Fibroblast of skin of scalp (primary cell): ENCODE measurements at regions not wholly inside any gene's neighbourhood (a gene's known extent, or its start where the extent isn't known, plus 50 kb on each side); places are given as distances from the start of the nearest gene placed in this dataset.

Source experiments
- DNase-seq: peaks from one replicate; pipeline ENCODE4 v3.0.0-alpha.2; 2013

GRCh38 chr9:90948156-90948555 lies 146.5 kb downstream of the SYK start:
- no peak for DNase-seq

GRCh38 chr9:90950600-90950999 lies 149.0 kb downstream of the SYK start:
- DNase-seq, result peak; percentile 28

DNA sequence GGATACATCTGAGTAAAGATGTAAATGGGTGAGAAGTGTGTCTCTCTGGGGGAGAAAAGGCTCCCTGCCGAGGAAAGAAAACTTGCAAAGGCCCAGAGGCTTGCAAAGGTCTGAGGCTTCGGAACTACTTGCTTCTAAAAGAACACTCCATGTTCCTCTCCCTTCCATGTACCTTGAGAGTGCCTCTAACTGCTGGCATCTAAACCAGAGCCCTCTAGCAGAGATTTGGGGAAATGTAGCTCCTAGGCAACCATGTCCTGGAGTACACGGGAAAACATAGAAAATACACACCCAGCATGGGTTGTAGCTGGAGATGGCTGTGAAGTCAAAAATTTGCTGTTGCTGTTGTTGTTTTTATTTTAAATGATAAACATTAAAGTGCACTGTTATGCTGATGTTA lies 151.6 kb downstream of the SYK start:
- DNase-seq, result no peak

- no peak for DNase-seq
These were observed 152.2 kb downstream of the SYK start for GRCh38 chr9:90953805-90954204.

GRCh38 chr9:90956026-90956810 lies 154.6 kb downstream of the SYK start:
- peak; percentile 83 for DNase-seq

DNA sequence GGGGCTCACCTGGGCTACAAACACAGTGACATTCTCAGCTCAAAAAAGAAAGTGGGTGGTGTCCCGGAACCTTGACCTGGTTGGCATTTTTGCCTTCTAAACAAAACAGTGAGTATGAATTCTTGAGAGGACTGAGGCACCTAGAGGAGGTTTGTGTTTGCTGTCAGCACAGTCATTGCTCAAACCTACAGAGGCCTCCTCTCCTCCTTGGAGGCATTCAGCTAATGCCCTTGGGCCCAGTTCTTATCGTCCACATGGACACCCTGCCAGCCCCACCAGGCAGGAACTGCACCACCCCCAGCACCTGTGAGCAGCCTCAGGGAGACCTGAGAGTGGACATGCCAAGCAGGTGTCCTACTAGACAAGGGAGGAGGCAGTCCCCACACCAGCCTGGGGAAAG lies 156.7 kb downstream of the SYK start:
- DNase-seq, result no peak

DNA sequence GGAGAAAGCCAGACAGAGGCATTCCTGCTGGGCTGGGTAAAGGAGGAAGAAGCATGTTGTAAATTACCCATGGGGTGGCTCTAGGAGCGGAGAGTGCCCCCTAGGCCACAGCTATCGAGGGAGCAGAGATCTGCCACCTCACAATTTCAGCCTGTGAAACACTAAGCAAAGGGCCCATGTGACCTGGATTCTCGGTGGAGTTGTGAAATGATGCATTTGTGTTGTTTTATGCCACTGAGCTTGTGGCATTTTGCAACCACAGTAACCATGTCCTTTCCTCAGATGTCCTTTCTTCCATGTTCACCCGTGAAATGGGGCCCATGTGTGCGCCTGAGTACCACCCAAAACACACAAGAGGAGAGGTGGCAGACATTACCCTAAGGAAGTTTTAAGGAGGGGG lies 159.3 kb downstream of the SYK start:
- no peak for DNase-seq

DNA sequence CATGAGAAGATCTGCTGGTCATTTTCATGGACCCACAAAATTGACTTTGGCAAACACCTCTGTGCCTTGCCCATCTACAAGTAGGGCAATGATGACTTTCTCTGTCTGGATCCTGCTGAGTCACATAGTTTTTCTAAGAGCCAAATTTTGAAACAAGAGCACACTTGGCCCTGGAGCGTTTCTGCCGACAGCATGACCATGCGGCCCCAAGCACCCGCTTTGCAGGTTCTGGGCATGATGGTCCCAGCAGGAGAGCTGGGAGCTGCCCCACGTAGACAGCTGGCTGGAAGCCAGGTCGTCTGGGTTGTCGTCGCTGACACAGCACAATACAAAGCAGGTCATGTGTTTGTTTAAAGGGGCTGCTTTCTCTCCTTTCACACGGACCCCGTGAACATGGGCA lies 159.8 kb downstream of the SYK start:
- peak; percentile 74 for DNase-seq

DNA sequence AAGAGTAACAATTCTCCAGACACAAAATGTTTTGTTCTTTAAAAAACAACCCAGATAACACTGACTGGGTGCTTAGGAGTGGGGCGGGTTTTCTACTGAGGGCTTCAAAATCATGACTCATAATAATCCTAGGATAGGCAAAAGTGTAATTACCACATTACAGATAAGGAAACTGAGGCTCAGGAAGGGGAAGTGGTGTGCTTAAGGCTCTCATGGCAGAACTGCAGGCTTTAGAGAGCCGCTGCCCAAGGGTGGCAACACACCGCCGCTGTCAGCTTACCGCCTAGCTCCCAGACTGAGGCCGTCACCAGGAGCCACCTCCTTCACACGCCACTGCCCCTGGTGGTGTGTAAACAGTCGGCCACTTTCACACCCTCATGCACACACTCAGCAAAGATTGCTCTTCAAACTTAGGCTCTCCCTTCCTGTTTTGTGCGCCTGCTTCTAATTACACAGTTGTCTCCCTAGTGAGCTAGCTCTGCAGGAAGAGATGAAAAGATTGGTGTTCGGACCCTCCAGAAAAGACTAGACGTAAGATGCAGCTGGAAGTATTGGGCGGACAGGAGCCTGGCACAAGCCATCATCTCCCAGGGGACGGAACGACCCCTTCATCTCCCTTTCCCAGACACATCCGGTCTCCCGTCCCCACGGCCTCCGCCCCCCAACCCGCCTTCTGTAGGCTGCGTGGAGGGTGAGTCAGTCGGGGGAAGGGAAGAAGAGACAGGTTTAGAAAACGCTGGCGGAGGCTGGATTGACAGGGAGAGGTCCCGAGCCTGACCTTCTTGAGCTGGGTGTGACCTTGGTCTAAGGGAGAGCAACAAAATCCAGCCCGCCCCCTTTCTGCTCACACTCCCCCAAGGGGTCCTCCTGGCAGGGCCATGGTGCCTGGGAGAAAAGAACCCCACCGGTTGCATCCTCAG lies 162.7 kb downstream of the SYK start:
- DNase-seq, result peak; percentile 54

- DNase-seq, result peak; percentile 84
These were observed 163.8 kb downstream of the SYK start for GRCh38 chr9:90965226-90966030.

DNA sequence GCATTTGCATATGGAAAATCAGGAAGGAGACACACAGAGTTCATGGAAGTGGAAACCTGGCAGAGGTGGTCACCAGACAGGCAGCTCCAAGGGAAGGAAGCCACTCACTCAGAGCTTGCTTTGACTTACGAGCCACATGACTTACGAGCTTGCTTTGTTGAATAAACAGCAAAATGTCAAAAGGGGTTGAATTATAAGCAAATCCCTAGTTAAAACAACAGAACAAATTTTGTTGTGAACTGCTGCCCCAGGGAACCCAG lies 164.3 kb downstream of the SYK start:
- no peak for DNase-seq

DNA sequence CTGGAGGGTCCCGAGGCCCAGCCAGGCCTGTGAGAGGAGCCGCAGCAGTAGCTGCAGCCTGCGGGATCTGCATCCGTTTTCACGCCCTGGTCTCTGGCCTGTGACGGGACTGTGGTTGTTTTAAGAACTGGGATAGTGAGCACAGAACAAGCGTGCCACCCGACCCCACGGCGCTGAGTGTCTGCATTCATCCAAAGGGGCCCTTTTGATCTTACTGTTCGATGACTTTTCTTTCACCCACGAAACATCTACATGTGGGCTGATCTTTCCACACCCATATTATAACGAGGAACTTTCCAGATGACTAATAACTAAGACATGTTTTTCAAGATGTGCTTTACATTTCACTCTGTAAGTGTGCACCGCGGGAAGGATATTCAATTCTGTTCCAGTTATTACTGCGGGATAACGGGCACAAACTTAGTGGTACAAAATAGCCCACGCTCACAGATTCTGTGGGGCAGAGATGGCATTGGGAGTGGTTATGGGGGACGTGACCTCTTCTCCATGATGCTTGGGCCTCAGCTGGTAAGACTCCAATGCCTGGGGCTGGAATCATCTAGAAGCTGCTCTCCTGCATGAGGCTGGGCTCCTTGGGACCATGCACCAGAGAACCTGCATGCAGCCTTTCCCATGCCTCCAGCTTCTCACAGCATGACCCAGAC lies 165.0 kb downstream of the SYK start:
- peak; percentile 83 for DNase-seq

DNA sequence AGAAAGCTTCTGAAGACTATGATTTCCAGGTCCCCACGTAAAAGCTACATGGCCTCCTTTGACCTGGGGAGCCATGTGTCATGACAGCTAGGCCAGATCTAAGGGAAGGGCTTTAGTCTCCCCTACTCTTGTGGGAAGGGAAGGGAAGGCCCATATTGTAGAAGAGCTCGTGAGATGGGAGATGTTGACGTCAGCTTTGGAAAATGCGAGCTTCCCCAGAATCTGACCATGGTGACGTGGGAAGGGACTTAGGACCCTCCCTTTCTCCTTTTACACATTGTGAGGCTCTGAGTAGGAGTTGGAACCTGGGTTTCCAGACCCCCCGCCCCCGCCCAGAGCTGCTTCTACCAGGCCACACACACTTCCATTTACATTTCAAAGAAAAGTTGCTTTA lies 165.5 kb downstream of the SYK start:
- peak; percentile 76 for DNase-seq

DNA sequence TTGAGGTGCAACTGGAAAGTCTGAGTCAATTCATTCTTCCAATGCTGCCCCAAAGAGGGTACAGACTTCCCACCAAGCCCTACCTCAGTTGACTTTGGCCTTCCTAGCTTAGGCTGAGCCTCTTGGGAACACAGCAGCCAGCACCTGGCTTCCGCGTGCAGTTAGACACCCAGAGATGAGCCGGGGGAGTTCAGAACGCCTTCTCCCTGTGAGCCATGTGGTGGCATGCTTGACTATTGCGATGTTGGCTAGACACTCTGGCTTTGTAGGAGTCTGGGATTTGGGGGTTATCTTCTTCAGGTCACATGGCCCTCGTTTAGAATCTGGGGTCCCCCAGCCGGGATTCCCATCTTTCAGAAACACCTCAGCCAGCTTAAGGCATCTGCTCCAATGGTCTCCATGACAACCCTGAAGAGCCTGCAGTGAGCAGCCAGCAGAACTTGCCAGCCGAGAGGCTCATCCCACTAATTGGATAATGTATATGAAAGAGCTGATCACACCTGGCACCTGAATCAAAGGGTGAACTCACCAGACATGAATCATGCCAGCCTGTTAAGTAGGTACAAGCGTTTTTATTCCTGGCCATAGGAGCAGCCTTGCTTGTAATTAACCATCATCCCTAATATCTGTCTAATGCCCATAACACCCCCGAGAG lies 167.5 kb downstream of the SYK start:
- no peak for DNase-seq

DNA sequence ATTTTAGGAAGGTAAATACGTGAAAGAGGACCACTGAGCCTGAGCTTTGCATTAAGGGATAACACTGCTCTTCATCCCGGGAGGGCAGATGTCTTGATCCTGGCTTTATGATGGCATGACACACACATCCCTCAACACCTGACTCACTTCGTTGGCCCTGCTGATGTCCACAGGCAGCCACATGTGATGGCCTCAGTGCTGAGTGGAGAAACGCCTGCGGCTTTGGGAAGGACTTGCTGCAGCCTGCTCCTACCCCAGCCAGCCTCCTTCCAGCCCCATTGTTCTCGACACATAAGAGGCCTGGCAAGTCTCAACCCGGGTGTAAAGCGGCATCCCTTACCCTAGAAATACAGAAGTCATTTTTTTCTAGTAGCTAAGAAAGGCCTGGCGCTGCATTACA lies 169.0 kb downstream of the SYK start:
- DNase-seq, result no peak

DNA sequence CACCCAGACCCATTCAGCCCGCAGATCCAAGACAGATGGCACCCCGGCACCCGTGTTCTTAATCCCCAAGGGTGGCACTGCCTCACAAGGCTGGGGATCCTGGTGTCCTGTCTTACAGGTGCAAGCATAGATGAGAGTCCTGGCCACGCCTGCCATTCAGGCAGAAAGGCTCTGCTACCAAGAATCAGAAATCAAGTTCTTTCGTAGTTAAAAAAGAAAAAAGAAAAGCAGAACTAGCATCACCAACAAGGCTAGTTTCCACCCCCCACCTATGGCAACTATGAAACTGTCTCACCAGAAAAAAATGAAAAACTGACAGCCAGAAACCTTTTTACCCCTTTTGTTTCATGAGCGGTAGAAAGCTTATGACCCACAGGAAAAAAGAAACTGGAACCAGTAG lies 170.4 kb downstream of the SYK start:
- no peak for DNase-seq

GRCh38 chr9:90974016-90974415 lies 172.4 kb downstream of the SYK start:
- peak; percentile 81 for DNase-seq

DNA sequence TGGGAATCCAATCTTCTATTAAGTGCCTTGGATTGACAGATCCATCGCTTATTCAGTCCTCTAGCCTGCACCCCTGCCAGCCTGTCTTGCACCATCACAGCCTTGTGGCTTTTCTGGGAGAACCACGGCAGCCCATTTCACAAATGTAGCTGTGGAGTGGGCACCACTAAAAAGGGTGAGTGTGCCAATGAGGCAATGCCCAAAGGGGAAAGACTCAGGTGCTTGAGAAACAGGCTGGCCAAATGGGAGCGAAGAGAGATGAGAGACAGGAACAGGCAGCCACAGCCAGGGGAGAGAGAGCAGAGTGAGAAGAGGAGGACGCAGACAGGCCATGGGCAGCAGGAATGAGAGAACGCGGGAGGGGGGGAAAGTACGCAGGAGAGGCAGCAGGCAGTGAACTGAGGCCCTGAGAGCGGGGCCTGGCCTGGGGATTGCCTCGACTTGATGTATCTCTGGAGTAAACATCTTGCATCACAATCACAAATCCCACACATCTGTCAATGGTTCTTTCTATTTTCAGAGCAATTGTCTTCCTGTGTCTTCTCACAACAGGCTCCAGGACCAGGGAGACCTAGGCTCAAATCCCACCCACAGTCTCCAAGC lies 173.1 kb downstream of the SYK start:
- no peak for DNase-seq

- peak; percentile 57 for DNase-seq
These were observed 174.3 kb downstream of the SYK start for GRCh38 chr9:90975781-90976538.

GRCh38 chr9:90979138-90979551 lies 177.5 kb downstream of the SYK start:
- DNase-seq, result no peak

DNA sequence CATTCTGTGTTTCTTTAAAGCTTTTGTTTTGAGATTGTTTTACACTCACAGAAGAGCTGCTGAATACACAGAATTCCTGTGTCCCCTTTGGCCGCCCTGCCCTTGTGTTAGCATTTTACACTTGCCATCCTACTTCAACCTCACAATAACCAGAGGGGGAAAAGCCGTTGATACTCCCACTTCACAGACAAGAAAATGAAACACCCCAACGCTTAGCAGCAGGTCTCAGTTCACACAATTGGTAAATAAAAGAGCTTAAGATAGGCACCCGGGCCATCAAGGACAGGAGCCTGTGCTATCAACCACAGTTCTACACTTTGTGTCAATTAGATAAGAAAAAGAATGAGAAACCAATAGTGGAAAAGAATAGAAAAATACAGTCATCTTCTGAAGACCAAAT lies 178.0 kb downstream of the SYK start:
- DNase-seq, result no peak
